Natural killer cell (primary cell): ENCODE measurements at regions not wholly inside any gene's neighbourhood (a gene's known extent, or its start where the extent isn't known, plus 50 kb on each side); places are given as distances from the start of the nearest gene placed in this dataset.

Experiments
- ATAC-seq, 3 donors: fragments of 150-1000 bp in 2 of 3; fragments of 200-7000 bp in 1 of 3; cut with Tn5 transposase; 1 replicate in 1 of 3; 2 replicates in 2 of 3; pipeline ENCODE4 v1.10.0; 2021; ENCODE audit warnings: mild to moderate bottlenecking in 2 of 3, moderate library complexity in 2 of 3
- DNase-seq, 2 donors: peaks; one replicate each; pipeline versions ENCODE4 v3.0.0 to v3.0.0-alpha.2; 2013 to 2021; ENCODE audit warnings: mixed read lengths in 1 of 2
- H3K27ac ChIP-seq: one replicate; pipeline ENCODE4 v1.5.1; 2013; ENCODE audit warnings: mild to moderate bottlenecking, low read length
- H3K27me3 ChIP-seq: one replicate; pipeline ENCODE4 v1.6.1; 2013; ENCODE audit warnings: low read length; ENCODE audit not compliant: control insufficient read depth, insufficient read depth
- H3K36me3 ChIP-seq: one replicate; pipeline ENCODE4 v1.6.1; 2013; ENCODE audit warnings: low read length; ENCODE audit not compliant: control insufficient read depth, insufficient read depth
- H3K4me1 ChIP-seq: one replicate; pipeline ENCODE4 v1.6.1; 2013; ENCODE audit warnings: low read length; ENCODE audit not compliant: control insufficient read depth, insufficient read depth
- H3K4me3 ChIP-seq: one replicate; pipeline ENCODE4 v1.5.1; 2013; ENCODE audit warnings: low read length
- H3K9me3 ChIP-seq: one replicate; pipeline ENCODE4 v1.6.1; 2013; ENCODE audit warnings: low read length; ENCODE audit not compliant: control insufficient read depth, insufficient read depth
- H3K27ac Mint-ChIP-seq, 2 donors: one replicate each; pipeline ENCODE4 v1.8.0; 2022; ENCODE audit warnings: mild to moderate bottlenecking in 2 of 2, mixed read lengths in 2 of 2, moderate library complexity in 1 of 2
- H3K27me3 Mint-ChIP-seq, 2 donors: one replicate each; pipeline ENCODE4 v1.8.0; 2022; ENCODE audit warnings: low read depth in 2 of 2, mixed read lengths in 2 of 2
- H3K36me3 Mint-ChIP-seq: one replicate; pipeline ENCODE4 v1.8.0; 2022; ENCODE audit warnings: mixed read lengths
- H3K4me1 Mint-ChIP-seq, 2 donors: one replicate each; pipeline ENCODE4 v1.8.0; 2022; ENCODE audit warnings: mixed read lengths in 2 of 2
- H3K4me3 Mint-ChIP-seq: one replicate; pipeline ENCODE4 v1.8.0; 2022; ENCODE audit warnings: mild to moderate bottlenecking, moderate library complexity, mixed read lengths
- H3K9me3 Mint-ChIP-seq, 2 donors: one replicate each; pipeline ENCODE4 v1.8.0; 2022; ENCODE audit warnings: mixed read lengths in 2 of 2
- CTCF ChIP-seq: fragments of 200-600 bp; IDR thresholded peaks from one replicate; pipeline ENCODE4 v1.8.0; 2022; ENCODE audit warnings: antibody characterized with exemption
- whole genome bisulfite sequencing: methylation state at CpG from one replicate; pipeline ENCODE4 v1.1.7; 2013; ENCODE audit warnings: missing lambda C conversion rate; ENCODE audit not compliant: insufficient coverage; 5-methylcytosine and 5-hydroxymethylcytosine counted together
- intact Hi-C: fragments of 100-400 bp; cut with micrococcal nuclease; formaldehyde crosslinking; loops from one replicate; pipeline ENCODE4 v1.14.2; 2022

- no peak overlapping the region for H3K27ac ChIP-seq
- peaks cover 11% of the 10 kb centered on the region for H3K9me3 ChIP-seq
- peaks cover 11 to 33% of the 10 kb centered on the region in 2 donors for H3K9me3 Mint-ChIP-seq
- H3K4me3 Mint-ChIP-seq: no peak overlapping the region
- H3K4me3 ChIP-seq: no peak overlapping the region
- WGBS: 66% methylated on average over 2 of the region's 2 CpGs
- H3K27me3 ChIP-seq: no peaks in the 10 kb centered on the region
- no peak for TF ChIP-seq CTCF
- no peaks in the 10 kb centered on the region for H3K4me1 ChIP-seq
- H3K36me3 Mint-ChIP-seq: peaks cover 10% of the 10 kb centered on the region
- DNase-seq (no peak), ATAC-seq (no peak)
- H3K27ac Mint-ChIP-seq: no peak overlapping the region
- no peaks in the 10 kb centered on the region for H3K4me1 Mint-ChIP-seq
- no peaks in the 10 kb centered on the region for H3K36me3 ChIP-seq
- intact Hi-C loops: no loop called here
- H3K27me3 Mint-ChIP-seq: no peaks in the 10 kb centered on the region
Measured at GRCh38 chr11:22069844-22070243, 123.0 kb upstream of the ANO5 start.

DNA sequence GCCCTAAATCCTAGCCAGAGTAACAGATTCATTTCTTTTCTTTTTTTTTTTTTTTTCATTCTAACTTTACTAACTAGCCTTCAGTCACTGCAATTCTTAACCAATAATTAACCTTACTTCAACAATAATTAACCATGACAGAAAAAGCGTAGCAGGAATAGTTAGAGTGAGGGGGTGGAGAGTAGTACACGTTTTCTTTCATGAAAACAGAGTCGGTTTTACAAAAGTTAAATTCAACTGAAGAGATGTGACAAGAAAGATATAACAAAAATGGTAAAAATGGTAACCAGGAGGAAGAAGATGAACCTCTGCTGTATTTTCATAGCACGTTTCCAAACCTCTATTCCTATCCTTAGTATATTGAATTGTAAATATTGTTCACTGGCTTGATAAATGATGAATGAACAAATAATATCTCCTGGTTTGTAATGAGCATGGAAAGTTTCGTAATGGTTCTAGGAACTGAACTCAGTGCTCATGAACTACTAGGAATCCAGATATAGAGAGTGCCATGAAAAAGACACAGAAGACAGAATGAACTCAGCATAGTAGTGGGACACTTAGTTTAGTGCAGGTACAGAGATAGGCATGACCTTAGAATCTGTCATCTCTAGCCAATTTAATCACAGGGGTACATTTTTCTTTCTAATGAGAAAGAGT lies 116.5 kb upstream of the ANO5 start:
- Histone ChIP-seq H3K4me1 (no peaks in the 10 kb centered on the region), H3K27ac (no peak overlapping the region), H3K27me3 (no peaks in the 10 kb centered on the region), H3K9me3 (no peaks in the 10 kb centered on the region), H3K36me3 (no peaks in the 10 kb centered on the region), H3K4me3 (no peak overlapping the region)
- intact Hi-C loops: no loop called here
- Mint-ChIP-seq H3K9me3 (peaks cover 13 to 15% of the 10 kb centered on the region in 2 donors), H3K4me1 (no peaks in the 10 kb centered on the region), H3K27ac (no peak overlapping the region), H3K36me3 (no peaks in the 10 kb centered on the region), H3K4me3 (no peak overlapping the region), H3K27me3 (no peaks in the 10 kb centered on the region)
- 79% methylated on average over 4 of the region's 5 CpGs for WGBS
- DNase-seq: no peak
- no peak for TF ChIP-seq CTCF
- no peak for ATAC-seq

DNA sequence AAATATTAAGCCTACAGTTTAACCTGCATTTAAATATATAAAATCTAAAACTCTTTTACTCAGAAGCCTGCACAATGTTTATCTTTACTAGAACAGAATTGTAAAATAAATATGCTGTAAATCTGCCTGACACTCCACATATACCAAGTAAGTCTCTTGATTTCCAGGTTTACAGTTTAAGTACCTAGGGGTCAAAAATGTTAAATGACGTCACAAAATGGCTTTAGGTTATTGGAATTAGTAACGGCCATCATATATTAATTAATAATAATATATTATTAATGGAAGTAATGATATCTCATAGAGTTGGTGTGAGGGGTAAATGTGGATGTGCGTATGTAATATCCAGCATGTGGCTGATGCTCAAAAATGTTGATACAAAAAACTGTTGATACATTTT lies 114.8 kb upstream of the ANO5 start:
- H3K27ac Mint-ChIP-seq: no peak overlapping the region
- H3K4me1 Mint-ChIP-seq: no peaks in the 10 kb centered on the region
- H3K9me3 Mint-ChIP-seq: peaks cover 13 to 23% of the 10 kb centered on the region in 2 donors
- no peaks in the 10 kb centered on the region for H3K27me3 Mint-ChIP-seq
- Histone ChIP-seq H3K4me1 (no peaks in the 10 kb centered on the region), H3K4me3 (no peak overlapping the region), H3K27me3 (no peaks in the 10 kb centered on the region), H3K36me3 (no peaks in the 10 kb centered on the region), H3K9me3 (no peaks in the 10 kb centered on the region), H3K27ac (no peak overlapping the region)
- WGBS: no CpG with 5 or more reads among the region's 3 CpGs
- H3K36me3 Mint-ChIP-seq: no peaks in the 10 kb centered on the region
- intact Hi-C loops: no loop called here
- no peak for TF ChIP-seq CTCF
- H3K4me3 Mint-ChIP-seq: no peak overlapping the region
- DNase-seq: no peak
- ATAC-seq: no peak
